Peyer's patch (tissue), 4 donors: ENCODE measurements at regions not wholly inside any gene's neighbourhood (a gene's known extent, or its start where the extent isn't known, plus 50 kb on each side); places are given as distances from the start of the nearest gene placed in this dataset.

Experiments used
- CTCF ChIP-seq, 6 experiments: fragments of 450-650 bp in 4 of 6; fragments of 200-600 bp in 2 of 6; sonication (generic) in 1 of 6; IDR thresholded peaks; one replicate each; pipeline ENCODE4 v1.5.1; 2017 to 2019; ENCODE audit warnings: antibody characterized with exemption in 6 of 6, mild to moderate bottlenecking in 3 of 6, moderate library complexity in 1 of 6
- POLR2A ChIP-seq, 2 donors: fragments of 450-650 bp; IDR thresholded peaks; one replicate each; pipeline ENCODE4 v1.5.1; 2017; ENCODE audit warnings: antibody characterized with exemption in 2 of 2, mild to moderate bottlenecking in 2 of 2, moderate library complexity in 2 of 2

GRCh38 chrX:40303256-40304077 lies 205.7 kb upstream of the BCOR start:
- TF ChIP-seq POLR2A (IDR thresholded peaks at IDR 0.05), result no peak
- no peak for TF ChIP-seq CTCF (IDR thresholded peaks at IDR 0.05)
